Brain microvascular endothelial cell (primary cell): ENCODE measurements at regions not wholly inside any gene's neighbourhood (a gene's known extent, or its start where the extent isn't known, plus 50 kb on each side); places are given as distances from the start of the nearest gene placed in this dataset.

Source experiments
- DNase-seq: peaks from one replicate; pipeline ENCODE4 v3.0.0-alpha.2; 2020
- H3K27ac ChIP-seq: fragments of 250-450 bp; sonication (Bioruptor Pico); 2 replicates; pipeline ENCODE4 v1.5.1; 2020; ENCODE audit warnings: mild to moderate bottlenecking, moderate library complexity
- H3K27me3 ChIP-seq: fragments of 250-450 bp; sonication (Bioruptor Pico); replicated peaks from 2 replicates; pipeline ENCODE4 v1.5.1; 2020; ENCODE audit warnings: mild to moderate bottlenecking
- H3K36me3 ChIP-seq: fragments of 250-450 bp; sonication (Bioruptor Pico); replicated peaks from 2 replicates; pipeline ENCODE4 v1.5.1; 2020; ENCODE audit warnings: mild to moderate bottlenecking
- H3K4me3 ChIP-seq: 2 replicates; pipeline ENCODE4 v1.5.1; 2011; ENCODE audit warnings: low read depth, mild to moderate bottlenecking, control low read depth, low read length, moderate library complexity
- CTCF ChIP-seq: IDR thresholded peaks from 2 replicates; pipeline ENCODE4 v1.5.1; 2011; ENCODE audit warnings: low read depth, mild to moderate bottlenecking, moderate library complexity, low read length, control low read depth, inconsistent platforms; ENCODE audit errors: missing control alignments
- in situ Hi-C: cut with HindIII; loops from 2 replicates; pipeline ENCODE4 v1.10.0; 2017; ENCODE audit warnings: low sequenced_read_pairs, low pct_ligation_motif_present

- no peak for TF ChIP-seq CTCF
- H3K4me3 ChIP-seq: no peak overlapping the region
- in situ Hi-C loops: no loop called here
- no peak for DNase-seq
- H3K27me3 ChIP-seq: no peaks in the 10 kb centered on the region
- no peak overlapping the region for H3K27ac ChIP-seq
- H3K36me3 ChIP-seq: no peaks in the 10 kb centered on the region
Measured at GRCh38 chr4:133855001-133855400, 346.6 kb downstream of the PABPC4L start.

GRCh38 chr4:133839326-133839725 is 362.3 kb downstream of the PABPC4L start:
- no peak for TF ChIP-seq CTCF
- Histone ChIP-seq H3K36me3 (no peaks in the 10 kb centered on the region), H3K4me3 (no peak overlapping the region), H3K27ac (no peak overlapping the region), H3K27me3 (no peaks in the 10 kb centered on the region)
- no peak for DNase-seq
- in situ Hi-C loops: no loop called here

DNA sequence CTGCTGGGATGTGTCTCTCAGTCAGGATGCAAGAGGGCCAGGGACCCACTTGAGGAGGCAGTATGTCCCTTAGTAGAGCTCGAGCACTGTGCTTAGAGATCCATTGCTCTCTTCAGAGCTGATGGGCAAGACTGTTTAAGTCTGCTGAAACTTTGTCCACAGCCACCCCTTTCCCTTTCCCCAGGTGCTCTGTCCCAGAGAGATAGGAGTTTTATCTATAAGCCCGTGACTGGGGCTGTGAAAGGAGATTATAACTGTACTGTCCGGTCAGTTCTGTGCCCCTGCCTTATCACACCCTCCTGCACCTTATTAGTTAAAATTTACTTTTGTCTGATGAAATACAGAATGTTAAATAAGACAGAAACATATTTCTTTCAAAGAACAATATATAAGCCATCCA is 378.4 kb downstream of the PABPC4L start:
- H3K27ac ChIP-seq: no peak overlapping the region
- no peaks in the 10 kb centered on the region for H3K36me3 ChIP-seq
- TF ChIP-seq CTCF: no peak
- H3K4me3 ChIP-seq: no peak overlapping the region
- in situ Hi-C loops: no loop called here
- no peak for DNase-seq
- H3K27me3 ChIP-seq: no peaks in the 10 kb centered on the region

GRCh38 chr4:133812954-133813353 is 388.6 kb downstream of the PABPC4L start:
- no peak overlapping the region for H3K27ac ChIP-seq
- in situ Hi-C loops: no loop called here

GRCh38 chr4:133812236-133812635 is 389.4 kb downstream of the PABPC4L start:
- in situ Hi-C loops: no loop called here

More at GRCh38 chr4:133812954-133813353, 388.6 kb downstream of the PABPC4L start:
- Histone ChIP-seq H3K4me3 (no peak overlapping the region), H3K27me3 (no peaks in the 10 kb centered on the region), H3K36me3 (no peaks in the 10 kb centered on the region)
- no peak for TF ChIP-seq CTCF
- DNase-seq: no peak

More at GRCh38 chr4:133812236-133812635, 389.4 kb downstream of the PABPC4L start:
- TF ChIP-seq CTCF: no peak
- Histone ChIP-seq H3K27ac (no peak overlapping the region), H3K27me3 (no peaks in the 10 kb centered on the region), H3K4me3 (no peak overlapping the region), H3K36me3 (no peaks in the 10 kb centered on the region)
- no peak for DNase-seq
